Endothelial cell of umbilical vein (primary cell): ENCODE measurements at regions not wholly inside any gene's neighbourhood (a gene's known extent, or its start where the extent isn't known, plus 50 kb on each side); places are given as distances from the start of the nearest gene placed in this dataset.

ENCODE experiments used
- BruUV-seq: library from RNA; stranded (reverse); fragments of 400-500 nt; replicated peaks from 2 replicates; lab custom pipeline; 2021; lab: Mats Ljungman, UMichigan
- CTCF ChIA-PET: fragments of 300-600, 350-600 bp; sonication (Branson Sonifier 250); formaldehyde crosslinking; loops from one replicate; lab custom pipeline; 2021; ENCODE audit warnings: antibody characterized with exemption, inconsistent platforms; lab: Charles Lee
- POLR2A ChIA-PET: fragments of 300-600, 350-600 bp; sonication (Branson Sonifier 250); formaldehyde crosslinking; loops from one replicate; lab custom pipeline; 2021; ENCODE audit warnings: antibody characterized with exemption, inconsistent platforms; lab: Charles Lee
- DNase-seq: peaks from one replicate; pipeline ENCODE4 v3.0.0-alpha.2; 2011; ENCODE audit warnings: low read depth, low spot score
- FAIRE-seq: peaks from 2 replicates; lab custom pipeline; 2011; peaks lifted over from hg19 to GRCh38; lab: Jason Lieb, UNC
- H2AFZ ChIP-seq: 2 replicates; pipeline ENCODE4 v1.6.0; 2012; ENCODE audit warnings: low read depth, low read length, control low read depth, inconsistent platforms
- H3K27ac ChIP-seq: 2 replicates; pipeline ENCODE4 v1.5.1; 2011; ENCODE audit warnings: low read depth, mild to moderate bottlenecking, control low read depth, low read length, moderate library complexity; ENCODE audit not compliant: insufficient read depth
- H3K27me3 ChIP-seq, 2 experiments: 2 replicates each; pipeline versions ENCODE4 v1.6.0 to v1.6.1; 2011; ENCODE audit warnings: low read length in 2 of 2, mixed read lengths in 1 of 2; ENCODE audit not compliant: control insufficient read depth in 2 of 2, insufficient read depth in 2 of 2
- H3K36me3 ChIP-seq, 2 experiments: 2 replicates in 1 of 2; 3 replicates in 1 of 2; pipeline ENCODE4 v1.5.1; 2011; ENCODE audit warnings: low read length in 2 of 2, mild to moderate bottlenecking in 1 of 2, moderate library complexity in 1 of 2; ENCODE audit not compliant: control insufficient read depth in 2 of 2, insufficient read depth in 2 of 2; ENCODE audit errors: extremely low read depth in 1 of 2
- H3K4me1 ChIP-seq: 3 replicates; pipeline ENCODE4 v1.5.1; 2011; ENCODE audit warnings: mild to moderate bottlenecking, low read length; ENCODE audit not compliant: control insufficient read depth, insufficient read depth; ENCODE audit errors: extremely low read depth
- H3K4me2 ChIP-seq: 2 replicates; pipeline ENCODE4 v1.6.1; 2011; ENCODE audit warnings: low read length, control low read depth, mixed read lengths; ENCODE audit not compliant: insufficient read depth
- H3K4me3 ChIP-seq, 3 experiments: fragments of 200-600 bp in 1 of 3; sonication (generic), shearing (Covaris generic) in 1 of 3; replicated peaks in 1 of 3; 2 replicates each; pipeline ENCODE4 v1.5.1; 2011 to 2016; ENCODE audit warnings: control low read depth in 3 of 3, low read length in 3 of 3, mild to moderate bottlenecking in 2 of 3, inconsistent platforms in 1 of 3, low read depth in 1 of 3, moderate library complexity in 1 of 3; ENCODE audit not compliant: insufficient read depth in 1 of 3
- H3K79me2 ChIP-seq: 2 replicates; pipeline ENCODE4 v1.6.0; 2012; ENCODE audit warnings: low read length, inconsistent platforms; ENCODE audit not compliant: control insufficient read depth, insufficient read depth
- H3K9ac ChIP-seq: replicated peaks from 2 replicates; pipeline ENCODE3; 2011; ENCODE audit warnings: low read length, control low read depth; ENCODE audit not compliant: insufficient read depth; ENCODE audit errors: extremely low read depth
- H3K9me1 ChIP-seq: replicated peaks from 3 replicates; pipeline ENCODE4 v1.6.0; 2011; ENCODE audit warnings: mild to moderate bottlenecking, low read length; ENCODE audit not compliant: control insufficient read depth, insufficient read depth; ENCODE audit errors: extremely low read depth
- H3K9me3 ChIP-seq: replicated peaks from 2 replicates; pipeline ENCODE4 v1.5.1; 2012; ENCODE audit warnings: low read length, inconsistent platforms; ENCODE audit not compliant: control insufficient read depth, insufficient read depth
- H4K20me1 ChIP-seq: replicated peaks from 2 replicates; pipeline ENCODE3; 2011; ENCODE audit warnings: mild to moderate bottlenecking, low read length; ENCODE audit not compliant: control insufficient read depth, insufficient read depth; ENCODE audit errors: extremely low read depth
- CTCF ChIP-seq, 2 donors: IDR thresholded peaks; 1 replicate in 1 of 2; 2 replicates in 1 of 2; pipeline ENCODE4 v1.5.1; 2011; ENCODE audit warnings: low read length in 2 of 2, mild to moderate bottlenecking in 2 of 2, moderate library complexity in 2 of 2, control low read depth in 1 of 2, inconsistent platforms in 1 of 2, low read depth in 1 of 2; ENCODE audit not compliant: insufficient read depth in 1 of 2; ENCODE audit errors: extremely low read depth in 1 of 2
- EZH2 ChIP-seq: IDR thresholded peaks from 2 replicates; pipeline ENCODE4 v1.6.1; 2012; ENCODE audit warnings: borderline replicate concordance, low read depth, mild to moderate bottlenecking, moderate library complexity, low read length, inconsistent platforms; ENCODE audit not compliant: severe bottlenecking
- FOS ChIP-seq: IDR thresholded peaks from 2 replicates; pipeline ENCODE4 v1.6.1; 2011; ENCODE audit warnings: mild to moderate bottlenecking, low read length, moderate library complexity, borderline replicate concordance; ENCODE audit not compliant: insufficient read depth
- GATA2 ChIP-seq: IDR thresholded peaks from 2 replicates; pipeline ENCODE4 v1.7.0; 2011; ENCODE audit warnings: low read depth, mild to moderate bottlenecking, moderate library complexity, mixed read lengths, low read length; ENCODE audit not compliant: insufficient read length, insufficient read depth
- JUN ChIP-seq: IDR thresholded peaks from 2 replicates; pipeline ENCODE4 v1.6.1; 2011; ENCODE audit warnings: borderline replicate concordance, low read depth; ENCODE audit not compliant: insufficient read length, insufficient read depth
- MAX ChIP-seq: IDR thresholded peaks from 2 replicates; pipeline ENCODE4 v1.6.1; 2011; ENCODE audit not compliant: insufficient read depth, insufficient read length
- MYC ChIP-seq: IDR thresholded peaks from one replicate; pipeline ENCODE4 v1.6.1; 2011; ENCODE audit warnings: mild to moderate bottlenecking, low read depth, low read length
- POLR2A ChIP-seq: IDR thresholded peaks from 2 replicates; pipeline ENCODE4 v1.6.1; 2012; ENCODE audit warnings: low read depth, mild to moderate bottlenecking, control low read depth, low read length
- POLR2AphosphoS5 ChIP-seq: IDR thresholded peaks from 2 replicates; pipeline ENCODE4 v1.6.1; 2012; ENCODE audit warnings: low read depth, mild to moderate bottlenecking, control low read depth, low read length, moderate library complexity; ENCODE audit not compliant: insufficient read depth
- dilution Hi-C: fragments of 300-500 bp; cut with MboI; formaldehyde crosslinking; loops from one replicate; pipeline ENCODE4 v1.15.0; 2019; ENCODE audit warnings: low sequenced_read_pairs; ENCODE audit not compliant: extremely low pct_ligation_motif_present
- intact Hi-C: fragments of 100-400 bp; cut with micrococcal nuclease; formaldehyde crosslinking; loops from one replicate; pipeline ENCODE4 v1.10.0; 2022

- no TSS peak for BruUV-seq
- no peaks in the 10 kb centered on the region for H3K79me2 ChIP-seq
- no peaks in the 10 kb centered on the region for H4K20me1 ChIP-seq
- no peaks in the 10 kb centered on the region for H3K36me3 ChIP-seq
- H3K9me1 ChIP-seq, result no peaks in the 10 kb centered on the region
- no peak overlapping the region for H3K27ac ChIP-seq
- POLR2A ChIA-PET, result no interaction called here
- DNase-seq, result no peak
- H3K4me1 ChIP-seq, result no peaks in the 10 kb centered on the region
- CTCF ChIA-PET, result no interaction called here
- dilution Hi-C loops, result no loop called here
- FAIRE-seq, result no peak
- TF ChIP-seq FOS (no peak), MYC (no peak), POLR2A (no peak), MAX (no peak), EZH2 (no peak), JUN (no peak), POLR2AphosphoS5 (no peak), CTCF (IDR thresholded peaks at IDR 0.05; ENCODE audit: extremely low read depth in 1 of 2, insufficient read depth in 1 of 2, low read depth in 1 of 2, low read length in 2 of 2) (no peak), GATA2 (no peak)
- H3K9ac ChIP-seq, result no peak overlapping the region
- no peaks in the 10 kb centered on the region for H3K9me3 ChIP-seq
- no peaks in the 10 kb centered on the region for H3K27me3 ChIP-seq
- H3K4me3 ChIP-seq, result no peak overlapping the region
- intact Hi-C loops, result no loop called here
- no peak overlapping the region for H3K4me2 ChIP-seq
- no peak overlapping the region for H2AFZ ChIP-seq
Measured at GRCh38 chrX:149207518-149207917, 297.6 kb downstream of the IDS start.
